ENCODE measurements at regions not wholly inside any gene's neighbourhood (a gene's known extent, or its start where the extent isn't known, plus 50 kb on each side); places are given as distances from the start of the nearest gene placed in this dataset.

DNA sequence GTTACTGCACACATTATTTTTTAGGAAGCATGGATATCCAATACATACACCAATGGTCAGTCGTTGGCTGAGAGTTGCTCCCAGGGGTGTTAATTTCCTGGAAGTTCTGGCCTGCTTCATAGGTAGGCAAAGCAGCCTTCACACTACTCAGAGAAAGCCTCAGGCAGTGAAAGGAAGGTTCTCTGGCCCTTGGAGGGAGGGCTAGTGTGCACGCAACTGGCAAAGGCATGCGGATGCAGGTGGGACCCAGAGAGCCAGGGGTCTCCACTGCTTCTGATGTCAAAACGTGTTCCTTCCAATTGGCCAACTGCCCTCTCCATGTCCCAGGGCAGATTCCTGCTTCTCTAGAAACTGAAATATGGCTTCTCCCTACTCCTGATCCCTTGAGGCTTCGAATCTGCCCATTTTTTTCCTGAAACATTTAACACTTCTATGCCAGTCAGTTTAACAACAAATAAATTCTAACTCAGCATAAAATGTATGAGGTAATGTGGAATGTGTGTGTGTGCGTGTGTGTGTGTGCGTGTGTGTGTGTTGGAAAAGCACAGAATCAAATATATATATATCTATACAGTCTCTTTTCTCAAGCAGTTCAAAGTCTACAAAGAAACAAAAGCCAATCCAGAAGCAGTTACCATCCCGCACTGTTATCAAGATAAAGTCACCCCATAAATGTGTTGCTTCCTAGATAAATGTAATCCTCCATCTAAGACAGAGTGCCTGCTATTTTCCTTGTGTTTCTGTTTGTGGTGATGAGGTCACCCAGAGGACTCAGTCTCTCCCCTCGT lies 94.0 kb upstream of the HIVEP1 start:
- H3K27ac Mint-ChIP-seq = no peak overlapping the region

GRCh38 chr6:11912420-11912819 lies 99.7 kb upstream of the HIVEP1 start:
- Mint-ChIP-seq H3K4me3 (no peak overlapping the region), H3K9me3 (peaks cover 0 to 4% (median 0%) of the 10 kb centered on the region in 3 donors), H3K27ac (no peak overlapping the region), H3K4me1 (no peaks in the 10 kb centered on the region), H3K27me3 (no peaks in the 10 kb centered on the region), H3K36me3 (peaks cover 2% of the 10 kb centered on the region)

More for the DNA sequence above, 94.0 kb upstream of the HIVEP1 start:
- Mint-ChIP-seq H3K4me1 (no peaks in the 10 kb centered on the region), H3K27me3 (no peaks in the 10 kb centered on the region), H3K9me3 (no peaks in the 10 kb centered on the region), H3K4me3 (no peak overlapping the region), H3K36me3 (no peaks in the 10 kb centered on the region)

DNA sequence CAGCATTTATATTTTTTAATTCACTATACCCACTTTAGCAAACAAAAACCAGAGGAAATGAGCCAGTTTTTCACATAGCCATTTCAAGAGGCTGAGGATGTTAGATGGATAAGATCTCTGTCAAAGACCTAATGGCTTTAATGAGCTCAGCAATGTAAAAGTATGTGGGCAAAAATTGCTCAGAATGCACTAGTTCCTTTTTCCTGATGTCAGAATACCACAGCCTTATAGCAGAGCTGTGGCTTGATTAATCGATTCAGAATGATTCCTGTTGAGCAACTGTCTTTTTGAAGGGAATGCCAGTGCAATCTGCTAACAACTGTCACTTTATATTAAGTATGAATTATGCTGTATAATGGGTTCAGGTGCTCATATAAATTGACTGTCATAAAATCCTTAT lies 100.6 kb upstream of the HIVEP1 start:
- H3K4me3 Mint-ChIP-seq = no peak overlapping the region
- H3K9me3 Mint-ChIP-seq = peaks cover 0 to 7% (median 0%) of the 10 kb centered on the region in 3 donors
- no peaks in the 10 kb centered on the region for H3K27me3 Mint-ChIP-seq
- no peaks in the 10 kb centered on the region for H3K4me1 Mint-ChIP-seq
- peaks cover 2% of the 10 kb centered on the region for H3K36me3 Mint-ChIP-seq
- H3K27ac Mint-ChIP-seq = no peak overlapping the region

- H3K4me3 Mint-ChIP-seq = no peak overlapping the region
- no peaks in the 10 kb centered on the region for H3K4me1 Mint-ChIP-seq
These were observed 102.4 kb upstream of the HIVEP1 start for GRCh38 chr6:11909696-11910132.

GRCh38 chr6:11908436-11909105 lies 103.5 kb upstream of the HIVEP1 start:
- Mint-ChIP-seq H3K4me1 (no peaks in the 10 kb centered on the region), H3K9me3 (peaks cover 0 to 7% (median 0%) of the 10 kb centered on the region in 3 donors), H3K4me3 (no peak overlapping the region), H3K36me3 (peaks cover 6% of the 10 kb centered on the region), H3K27ac (no peak overlapping the region), H3K27me3 (no peaks in the 10 kb centered on the region)

More at GRCh38 chr6:11909696-11910132, 102.4 kb upstream of the HIVEP1 start:
- H3K9me3 Mint-ChIP-seq = peaks cover 0 to 7% (median 0%) of the 10 kb centered on the region in 3 donors
- no peak overlapping the region for H3K27ac Mint-ChIP-seq
- H3K36me3 Mint-ChIP-seq = peaks cover 4% of the 10 kb centered on the region
- H3K27me3 Mint-ChIP-seq = no peaks in the 10 kb centered on the region

GRCh38 chr6:11903645-11904044 lies 108.5 kb upstream of the HIVEP1 start:
- peaks cover 9% of the 10 kb centered on the region for H3K27me3 Mint-ChIP-seq
- H3K9me3 Mint-ChIP-seq = peaks cover 2 to 7% (median 4%) of the 10 kb centered on the region in 3 donors
- peaks cover 0 to 10% (median 5%) of the 10 kb centered on the region in 3 donors for H3K4me1 Mint-ChIP-seq

GRCh38 chr6:11902527-11902926 lies 109.6 kb upstream of the HIVEP1 start:
- Mint-ChIP-seq H3K27ac (no peak overlapping the region), H3K4me1 (peaks cover 0 to 19% (median 7%) of the 10 kb centered on the region in 3 donors), H3K36me3 (peaks cover 4% of the 10 kb centered on the region), H3K9me3 (peaks cover 2 to 4% (median 4%) of the 10 kb centered on the region in 3 donors), H3K27me3 (peaks cover 9% of the 10 kb centered on the region), H3K4me3 (no peak overlapping the region)

More at GRCh38 chr6:11903645-11904044, 108.5 kb upstream of the HIVEP1 start:
- Mint-ChIP-seq H3K4me3 (no peak overlapping the region), H3K36me3 (peaks cover 4% of the 10 kb centered on the region), H3K27ac (no peak overlapping the region)

DNA sequence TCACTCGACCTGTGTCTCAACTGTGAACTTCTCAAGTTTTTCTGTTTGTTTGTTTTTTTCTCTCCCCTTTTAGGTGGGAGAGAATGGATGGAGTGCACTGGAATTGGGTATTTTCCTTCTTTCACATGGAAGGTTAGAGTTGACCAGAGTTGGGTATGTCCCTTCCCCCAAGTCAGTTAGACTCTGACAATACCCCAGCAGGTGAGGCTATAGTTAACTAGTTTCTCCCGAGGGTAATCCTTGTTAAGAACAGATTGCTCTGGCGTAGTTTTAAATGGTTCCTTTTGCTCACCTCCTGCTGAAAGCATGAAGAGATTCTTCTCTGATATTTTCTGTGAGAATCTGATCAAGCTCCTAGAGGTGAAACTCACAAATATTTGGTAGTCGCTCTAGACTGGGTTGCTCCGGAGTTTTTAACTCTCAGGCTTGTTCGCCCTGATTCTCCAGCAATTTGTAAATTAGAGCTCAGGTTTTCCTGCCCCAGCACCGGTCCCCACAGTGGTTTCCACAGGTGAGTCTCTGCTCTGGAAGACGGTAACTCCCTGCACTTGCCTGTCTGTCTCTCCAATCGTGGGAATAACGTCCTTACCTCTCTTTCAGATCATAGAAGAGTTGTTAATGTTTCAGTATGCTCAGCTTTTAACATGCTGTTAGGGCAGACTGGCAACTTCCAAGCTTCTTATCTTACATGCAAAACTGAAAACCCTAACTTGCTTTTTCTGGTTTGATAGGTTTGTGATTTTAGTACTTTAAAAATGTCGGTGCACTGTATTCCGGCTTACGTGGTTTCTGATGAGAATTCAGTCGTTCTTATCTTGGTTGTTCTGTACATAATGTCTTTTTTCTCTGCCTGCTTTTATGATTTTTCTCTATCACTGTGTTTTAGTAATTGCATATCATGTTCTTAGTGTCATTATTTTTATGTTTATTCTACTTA lies 111.2 kb upstream of the HIVEP1 start:
- H3K4me3 Mint-ChIP-seq = no peak overlapping the region
- H3K27me3 Mint-ChIP-seq = peaks cover 11% of the 10 kb centered on the region
- no peak overlapping the region for H3K27ac Mint-ChIP-seq
- peaks cover 4% of the 10 kb centered on the region for H3K36me3 Mint-ChIP-seq
- peaks cover 0 to 4% (median 2%) of the 10 kb centered on the region in 3 donors for H3K9me3 Mint-ChIP-seq
- peaks cover 6 to 19% (median 12%) of the 10 kb centered on the region in 3 donors for H3K4me1 Mint-ChIP-seq

GRCh38 chr6:11899645-11900044 lies 112.5 kb upstream of the HIVEP1 start:
- Mint-ChIP-seq H3K27me3 (peaks cover 11% of the 10 kb centered on the region), H3K4me1 (peaks cover 6 to 19% (median 12%) of the 10 kb centered on the region in 3 donors), H3K27ac (no peak overlapping the region), H3K36me3 (peaks cover 2% of the 10 kb centered on the region), H3K4me3 (no peak overlapping the region), H3K9me3 (peaks cover 2 to 4% (median 3%) of the 10 kb centered on the region in 3 donors)

DNA sequence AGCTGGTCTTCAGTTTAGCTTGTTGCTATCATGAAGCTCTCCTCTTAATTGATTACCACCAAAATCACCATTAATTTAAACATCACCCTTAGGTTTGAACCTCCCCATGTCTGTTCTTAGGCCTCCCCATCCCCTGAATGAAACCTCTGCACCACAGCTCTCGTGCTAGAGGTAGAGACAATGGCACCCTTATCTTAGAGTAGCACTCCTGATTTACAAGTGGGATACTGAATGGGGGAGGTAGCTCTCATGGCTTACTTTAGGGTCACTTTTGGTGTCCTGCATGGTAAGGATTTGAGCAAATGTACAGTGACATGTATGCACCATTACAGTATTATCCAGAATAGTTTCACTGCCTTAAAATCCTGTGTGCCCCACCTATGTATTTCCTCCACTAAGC lies 115.6 kb upstream of the ADTRP start:
- no peaks in the 10 kb centered on the region for H3K36me3 Mint-ChIP-seq
- peaks cover 6 to 9% (median 6%) of the 10 kb centered on the region in 3 donors for H3K4me1 Mint-ChIP-seq
- H3K9me3 Mint-ChIP-seq = peaks cover 0 to 9% (median 0%) of the 10 kb centered on the region in 3 donors
- no peak overlapping the region for H3K4me3 Mint-ChIP-seq
- H3K27ac Mint-ChIP-seq = no peak overlapping the region
- peaks cover 1% of the 10 kb centered on the region for H3K27me3 Mint-ChIP-seq

- Mint-ChIP-seq H3K36me3 (no peaks in the 10 kb centered on the region), H3K27me3 (peaks cover 1% of the 10 kb centered on the region), H3K9me3 (peaks cover 0 to 9% (median 0%) of the 10 kb centered on the region in 3 donors), H3K27ac (no peak overlapping the region), H3K4me3 (no peak overlapping the region), H3K4me1 (peaks cover 0 to 2% (median 2%) of the 10 kb centered on the region in 3 donors)
These were observed 112.9 kb upstream of the ADTRP start for GRCh38 chr6:11891547-11891946.

GRCh38 chr6:11890849-11891248 lies 112.2 kb upstream of the ADTRP start:
- H3K9me3 Mint-ChIP-seq = peaks cover 0 to 9% (median 4%) of the 10 kb centered on the region in 3 donors
- H3K4me3 Mint-ChIP-seq = no peak overlapping the region
- no peaks in the 10 kb centered on the region for H3K4me1 Mint-ChIP-seq
- no peaks in the 10 kb centered on the region for H3K27me3 Mint-ChIP-seq
- no peaks in the 10 kb centered on the region for H3K36me3 Mint-ChIP-seq
- no peak overlapping the region for H3K27ac Mint-ChIP-seq

DNA sequence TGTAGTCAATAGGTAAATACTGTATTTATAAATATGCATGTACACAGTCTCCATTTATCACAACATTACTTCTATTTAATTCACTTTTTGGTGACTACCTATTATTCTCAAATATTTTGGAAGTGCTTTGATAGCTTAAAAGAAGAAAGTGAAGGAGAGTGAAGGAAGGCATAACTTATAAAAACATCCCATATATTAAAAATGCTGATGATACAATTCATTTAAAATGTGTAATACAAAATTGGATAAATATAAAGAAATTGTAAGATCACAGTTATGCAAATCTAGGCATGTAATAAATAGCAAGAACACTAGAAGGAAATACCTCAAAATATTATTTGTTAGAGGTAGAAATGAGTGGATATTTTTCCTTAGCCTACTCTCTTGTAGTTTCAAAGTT lies 111.6 kb upstream of the ADTRP start:
- no peak overlapping the region for H3K4me3 Mint-ChIP-seq
- H3K9me3 Mint-ChIP-seq = peaks cover 0 to 6% (median 4%) of the 10 kb centered on the region in 3 donors

GRCh38 chr6:11889572-11889971 lies 111.0 kb upstream of the ADTRP start:
- no peaks in the 10 kb centered on the region for H3K36me3 Mint-ChIP-seq
- peaks cover 0 to 6% (median 4%) of the 10 kb centered on the region in 3 donors for H3K9me3 Mint-ChIP-seq
- peaks cover 1% of the 10 kb centered on the region for H3K27me3 Mint-ChIP-seq
- H3K27ac Mint-ChIP-seq = no peak overlapping the region
- H3K4me1 Mint-ChIP-seq = no peaks in the 10 kb centered on the region
- no peak overlapping the region for H3K4me3 Mint-ChIP-seq

More for the DNA sequence above, 111.6 kb upstream of the ADTRP start:
- Mint-ChIP-seq H3K27me3 (peaks cover 1% of the 10 kb centered on the region), H3K4me1 (no peaks in the 10 kb centered on the region), H3K27ac (no peak overlapping the region), H3K36me3 (no peaks in the 10 kb centered on the region)

Data from IgD-negative memory B cell (primary cell).